ENCODE measurements at regions not wholly inside any gene's neighbourhood (a gene's known extent, or its start where the extent isn't known, plus 50 kb on each side); places are given as distances from the start of the nearest gene placed in this dataset.

DNA sequence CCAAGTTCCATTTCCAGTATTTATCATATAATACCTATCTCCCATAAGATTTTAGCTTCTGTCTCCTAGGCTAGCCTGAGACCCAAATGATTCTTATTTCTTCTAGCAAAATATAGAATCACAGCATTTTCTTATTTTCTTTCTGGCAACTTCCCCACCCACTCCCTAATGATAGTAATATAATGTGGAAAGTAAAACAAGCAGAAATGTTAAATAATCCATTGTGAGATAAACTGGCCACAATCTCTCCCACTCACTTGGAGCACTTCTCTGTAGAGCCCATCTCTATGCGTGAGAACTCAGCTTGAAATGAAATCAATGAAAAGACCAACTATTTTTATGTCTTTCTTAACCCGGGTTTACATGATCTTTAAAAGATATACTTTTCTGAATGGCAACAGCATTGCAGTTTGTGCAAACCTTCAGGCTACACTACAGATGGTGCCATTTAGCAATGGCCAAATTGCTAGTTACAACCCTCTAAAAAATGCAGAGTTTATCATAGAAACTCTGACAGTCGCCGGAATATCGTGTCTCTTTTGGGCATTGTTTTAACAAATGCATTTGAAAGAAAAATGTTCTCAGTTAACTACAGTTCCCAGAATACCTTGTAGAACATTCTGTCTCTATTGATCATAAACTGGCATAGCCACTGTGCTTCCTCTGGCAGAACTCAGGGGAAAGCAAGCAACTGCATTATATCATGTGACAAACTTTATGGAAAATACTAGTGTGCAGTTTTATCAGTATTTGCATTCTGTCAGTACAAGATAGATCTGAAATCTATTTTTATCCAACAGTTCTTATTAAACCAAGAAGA lies 1407.4 kb upstream of the ZEB2 start:
- no peaks in the 10 kb centered on the region for H3K4me1 ChIP-seq (ENCODE audit: control insufficient read depth, insufficient read depth, low read length)
- 82% methylated on average over 2 of the region's 5 CpGs for WGBS (ENCODE audit: insufficient coverage)
- no peaks in the 10 kb centered on the region for H3K9me3 ChIP-seq (ENCODE audit: control insufficient read depth, insufficient read depth, low read length)
- H3K27me3 ChIP-seq (ENCODE audit: control insufficient read depth, insufficient read depth, low read length) = no peaks in the 10 kb centered on the region
- H3K4me3 ChIP-seq (ENCODE audit: low read depth, low read length) = no peak overlapping the region
- H3K27ac ChIP-seq (ENCODE audit: low read depth, low read length) = no peak overlapping the region
- DNase-seq (ENCODE audit: low read depth in 4 of 6, low spot score in 6 of 6) = peak in 1 of 6 donors; percentile 67
- H3K36me3 ChIP-seq (ENCODE audit: control insufficient read depth, insufficient read depth, low read length) = no peaks in the 10 kb centered on the region

DNA sequence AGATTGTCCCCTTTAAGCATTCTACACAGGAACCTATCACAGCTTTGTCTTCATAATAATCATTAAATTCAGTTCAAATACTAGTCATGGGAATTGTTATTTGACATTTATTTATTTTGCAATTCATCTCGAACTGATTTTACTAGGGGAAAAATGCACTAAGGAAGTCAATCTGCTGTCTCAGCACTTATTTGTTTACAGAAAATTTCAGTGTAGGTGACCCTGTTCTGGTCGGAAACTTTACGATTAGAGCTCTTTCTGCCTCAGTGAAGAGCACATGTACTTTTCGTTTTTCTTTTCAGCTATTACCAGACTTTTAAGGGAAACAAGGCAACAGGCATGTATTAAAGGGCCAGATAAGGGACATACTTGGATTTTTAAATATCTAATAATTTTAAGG lies 1405.7 kb upstream of the ZEB2 start:
- Histone ChIP-seq H3K9me3 (ENCODE audit: control insufficient read depth, insufficient read depth, low read length) (no peaks in the 10 kb centered on the region), H3K4me3 (ENCODE audit: low read depth, low read length) (no peak overlapping the region), H3K36me3 (ENCODE audit: control insufficient read depth, insufficient read depth, low read length) (no peaks in the 10 kb centered on the region), H3K27me3 (ENCODE audit: control insufficient read depth, insufficient read depth, low read length) (no peaks in the 10 kb centered on the region), H3K27ac (ENCODE audit: low read depth, low read length) (no peak overlapping the region), H3K4me1 (ENCODE audit: control insufficient read depth, insufficient read depth, low read length) (no peaks in the 10 kb centered on the region)
- no peak for DNase-seq (ENCODE audit: low read depth in 4 of 6, low spot score in 6 of 6)
- WGBS (ENCODE audit: insufficient coverage) = 62% methylated on average over 2 of the region's 4 CpGs

- H3K27me3 ChIP-seq (ENCODE audit: control insufficient read depth, insufficient read depth, low read length) = no peaks in the 10 kb centered on the region
- peak overlapping the region; percentile 11 for H3K27ac ChIP-seq (ENCODE audit: low read depth, low read length)
- no peaks in the 10 kb centered on the region for H3K9me3 ChIP-seq (ENCODE audit: control insufficient read depth, insufficient read depth, low read length)
- no peaks in the 10 kb centered on the region for H3K36me3 ChIP-seq (ENCODE audit: control insufficient read depth, insufficient read depth, low read length)
- H3K4me3 ChIP-seq (ENCODE audit: low read depth, low read length) = no peak overlapping the region
- no peaks in the 10 kb centered on the region for H3K4me1 ChIP-seq (ENCODE audit: control insufficient read depth, insufficient read depth, low read length)
- DNase-seq (ENCODE audit: low read depth in 4 of 6, low spot score in 6 of 6) = no peak
- WGBS (ENCODE audit: insufficient coverage) = no CpG with 5 or more reads among the region's 2 CpGs
Measured at GRCh38 chr2:145919477-145919876, 1399.6 kb upstream of the ZEB2 start.

DNA sequence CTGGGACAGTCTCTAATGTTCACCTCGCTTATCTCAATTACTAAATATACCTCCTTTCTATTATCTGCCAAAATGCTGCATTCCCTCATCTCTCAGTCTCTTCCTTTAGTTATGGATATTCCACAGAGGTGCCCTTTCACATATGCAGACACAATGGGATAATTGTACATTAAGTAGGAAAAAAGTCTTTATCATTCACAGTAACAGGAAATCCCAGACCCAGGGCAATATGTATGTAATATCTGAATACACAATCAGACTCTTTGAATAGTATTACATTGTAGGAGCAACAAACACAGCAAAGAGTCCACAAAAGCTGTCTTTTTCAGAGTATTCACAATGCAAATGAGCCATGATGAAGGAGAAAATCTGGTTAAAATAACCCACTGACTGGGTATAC lies 1399.0 kb upstream of the ZEB2 start:
- peak in 1 of 6 donors; percentile 12 for DNase-seq (ENCODE audit: low read depth in 4 of 6, low spot score in 6 of 6)
- Histone ChIP-seq H3K27ac (ENCODE audit: low read depth, low read length) (peak overlapping the region; percentile 11), H3K4me1 (ENCODE audit: control insufficient read depth, insufficient read depth, low read length) (no peaks in the 10 kb centered on the region), H3K27me3 (ENCODE audit: control insufficient read depth, insufficient read depth, low read length) (no peaks in the 10 kb centered on the region), H3K4me3 (ENCODE audit: low read depth, low read length) (no peak overlapping the region), H3K9me3 (ENCODE audit: control insufficient read depth, insufficient read depth, low read length) (no peaks in the 10 kb centered on the region), H3K36me3 (ENCODE audit: control insufficient read depth, insufficient read depth, low read length) (no peaks in the 10 kb centered on the region)
- no CpG with 5 or more reads among the region's 1 CpG for WGBS (ENCODE audit: insufficient coverage)

DNA sequence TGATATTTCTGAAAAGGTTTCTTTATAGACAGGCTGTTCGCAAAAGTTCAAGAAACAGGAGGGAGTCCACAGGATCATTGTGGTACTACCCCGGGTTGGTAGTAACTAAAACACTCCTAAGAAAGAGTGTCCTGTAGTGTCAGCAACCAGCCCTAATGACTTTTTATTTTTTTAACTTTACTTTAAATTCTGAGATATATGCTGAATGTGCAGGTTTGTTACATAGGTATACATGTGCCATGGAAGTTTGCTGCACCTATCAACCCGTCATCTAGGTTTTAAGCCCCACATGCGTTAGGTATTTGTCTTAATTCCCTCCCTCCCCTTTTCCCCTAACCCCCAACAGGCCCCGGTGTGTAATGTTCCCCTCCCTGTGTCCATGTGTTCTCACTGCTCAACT lies 1396.9 kb upstream of the ZEB2 start:
- no peak for DNase-seq (ENCODE audit: low read depth in 4 of 6, low spot score in 6 of 6)
- H3K27me3 ChIP-seq (ENCODE audit: control insufficient read depth, insufficient read depth, low read length) = no peaks in the 10 kb centered on the region
- no peaks in the 10 kb centered on the region for H3K36me3 ChIP-seq (ENCODE audit: control insufficient read depth, insufficient read depth, low read length)
- no peak overlapping the region for H3K4me3 ChIP-seq (ENCODE audit: low read depth, low read length)
- H3K4me1 ChIP-seq (ENCODE audit: control insufficient read depth, insufficient read depth, low read length) = no peaks in the 10 kb centered on the region
- 100% methylated on average over 2 of the region's 5 CpGs for WGBS (ENCODE audit: insufficient coverage)
- no peak overlapping the region for H3K27ac ChIP-seq (ENCODE audit: low read depth, low read length)
- H3K9me3 ChIP-seq (ENCODE audit: control insufficient read depth, insufficient read depth, low read length) = no peaks in the 10 kb centered on the region

- no peaks in the 10 kb centered on the region for H3K27me3 ChIP-seq (ENCODE audit: control insufficient read depth, insufficient read depth, low read length)
- DNase-seq (ENCODE audit: low read depth in 4 of 6, low spot score in 6 of 6) = no peak
- no peaks in the 10 kb centered on the region for H3K4me1 ChIP-seq (ENCODE audit: control insufficient read depth, insufficient read depth, low read length)
- WGBS (ENCODE audit: insufficient coverage) = 81% methylated on average over 2 of the region's 4 CpGs
- H3K36me3 ChIP-seq (ENCODE audit: control insufficient read depth, insufficient read depth, low read length) = no peaks in the 10 kb centered on the region
- H3K9me3 ChIP-seq (ENCODE audit: control insufficient read depth, insufficient read depth, low read length) = no peaks in the 10 kb centered on the region
- H3K27ac ChIP-seq (ENCODE audit: low read depth, low read length) = no peak overlapping the region
- no peak overlapping the region for H3K4me3 ChIP-seq (ENCODE audit: low read depth, low read length)
Measured at GRCh38 chr2:145914716-145915115, 1394.8 kb upstream of the ZEB2 start.

DNA sequence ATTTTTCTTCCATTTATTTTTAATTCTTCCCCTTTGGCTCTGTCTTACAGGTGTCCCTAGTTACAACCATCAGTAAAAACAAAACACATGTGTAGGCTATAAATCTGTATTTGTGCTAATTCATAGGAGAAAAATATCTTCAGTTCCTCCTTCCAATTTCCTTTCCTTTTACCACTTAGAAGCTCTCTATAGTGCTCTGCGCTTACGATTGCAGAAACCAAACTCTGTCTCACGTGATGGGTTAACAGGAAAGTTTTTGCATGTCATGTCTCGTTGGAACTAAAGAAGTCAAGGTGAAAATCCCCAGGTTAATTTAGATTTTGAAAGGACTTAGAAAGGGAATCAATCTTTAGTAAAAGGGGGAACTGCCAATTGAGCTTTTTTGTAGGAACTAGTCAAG lies 1390.5 kb upstream of the ZEB2 start:
- WGBS (ENCODE audit: insufficient coverage) = no CpG with 5 or more reads among the region's 4 CpGs
- no peak for DNase-seq (ENCODE audit: low read depth in 4 of 6, low spot score in 6 of 6)
- no peaks in the 10 kb centered on the region for H3K27me3 ChIP-seq (ENCODE audit: control insufficient read depth, insufficient read depth, low read length)
- H3K27ac ChIP-seq (ENCODE audit: low read depth, low read length) = no peak overlapping the region
- H3K36me3 ChIP-seq (ENCODE audit: control insufficient read depth, insufficient read depth, low read length) = no peaks in the 10 kb centered on the region
- H3K9me3 ChIP-seq (ENCODE audit: control insufficient read depth, insufficient read depth, low read length) = no peaks in the 10 kb centered on the region
- H3K4me1 ChIP-seq (ENCODE audit: control insufficient read depth, insufficient read depth, low read length) = no peaks in the 10 kb centered on the region
- H3K4me3 ChIP-seq (ENCODE audit: low read depth, low read length) = no peak overlapping the region

DNA sequence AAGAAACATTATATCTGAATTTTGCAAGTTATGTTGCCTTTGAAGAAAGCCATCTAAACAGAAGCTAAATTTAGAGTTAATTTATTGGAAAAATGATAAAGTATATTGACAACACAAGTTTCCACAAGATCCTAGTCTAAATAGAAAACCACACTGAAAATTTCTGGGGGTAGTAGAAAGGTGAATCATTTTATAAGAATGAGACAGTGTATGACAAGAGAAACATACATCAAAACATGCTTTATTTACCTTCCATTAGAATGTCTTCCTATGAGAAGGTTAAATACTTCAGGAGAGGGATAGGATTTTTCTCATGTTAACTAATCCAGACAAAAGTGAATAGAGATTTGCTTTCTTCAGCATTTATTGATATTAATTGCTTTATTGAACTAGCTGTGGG lies 1389.8 kb upstream of the ZEB2 start:
- Histone ChIP-seq H3K36me3 (ENCODE audit: control insufficient read depth, insufficient read depth, low read length) (no peaks in the 10 kb centered on the region), H3K4me3 (ENCODE audit: low read depth, low read length) (no peak overlapping the region), H3K27me3 (ENCODE audit: control insufficient read depth, insufficient read depth, low read length) (no peaks in the 10 kb centered on the region), H3K9me3 (ENCODE audit: control insufficient read depth, insufficient read depth, low read length) (no peaks in the 10 kb centered on the region), H3K27ac (ENCODE audit: low read depth, low read length) (no peak overlapping the region), H3K4me1 (ENCODE audit: control insufficient read depth, insufficient read depth, low read length) (no peaks in the 10 kb centered on the region)
- no peak for DNase-seq (ENCODE audit: low read depth in 4 of 6, low spot score in 6 of 6)

DNA sequence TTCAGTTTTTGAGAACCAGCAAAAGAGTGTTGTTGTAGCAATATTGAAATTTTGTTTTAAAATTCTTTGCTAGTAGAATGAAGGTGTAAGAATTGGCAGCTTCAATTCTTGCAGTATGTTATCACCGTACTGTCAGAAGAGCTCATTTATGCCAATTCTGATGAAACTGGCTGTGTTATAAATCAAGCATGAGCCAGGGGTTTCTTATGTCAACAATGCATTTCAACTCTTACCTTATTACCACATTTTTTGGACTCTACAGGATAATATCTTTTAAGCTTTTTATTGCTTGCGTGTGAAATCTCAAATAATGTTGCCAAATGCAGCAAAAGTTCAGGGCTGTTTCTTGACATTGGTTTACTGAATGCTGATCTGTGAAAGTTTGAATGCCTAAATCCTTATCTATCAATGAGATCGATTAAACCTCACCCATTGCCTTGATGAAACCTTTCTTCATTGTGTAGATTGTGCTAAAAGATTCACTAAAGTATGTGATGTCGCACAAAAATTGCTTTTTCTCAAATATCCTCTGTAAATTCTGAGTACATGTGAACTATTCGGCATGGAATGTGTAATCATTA lies 1389.3 kb upstream of the ZEB2 start:
- H3K4me3 ChIP-seq (ENCODE audit: low read depth, low read length) = no peak overlapping the region
- no CpG with 5 or more reads among the region's 5 CpGs for WGBS (ENCODE audit: insufficient coverage)
- H3K9me3 ChIP-seq (ENCODE audit: control insufficient read depth, insufficient read depth, low read length) = no peaks in the 10 kb centered on the region
- no peaks in the 10 kb centered on the region for H3K4me1 ChIP-seq (ENCODE audit: control insufficient read depth, insufficient read depth, low read length)
- H3K27ac ChIP-seq (ENCODE audit: low read depth, low read length) = no peak overlapping the region
- no peaks in the 10 kb centered on the region for H3K36me3 ChIP-seq (ENCODE audit: control insufficient read depth, insufficient read depth, low read length)
- H3K27me3 ChIP-seq (ENCODE audit: control insufficient read depth, insufficient read depth, low read length) = no peaks in the 10 kb centered on the region
- no peak for DNase-seq (ENCODE audit: low read depth in 4 of 6, low spot score in 6 of 6)

DNA sequence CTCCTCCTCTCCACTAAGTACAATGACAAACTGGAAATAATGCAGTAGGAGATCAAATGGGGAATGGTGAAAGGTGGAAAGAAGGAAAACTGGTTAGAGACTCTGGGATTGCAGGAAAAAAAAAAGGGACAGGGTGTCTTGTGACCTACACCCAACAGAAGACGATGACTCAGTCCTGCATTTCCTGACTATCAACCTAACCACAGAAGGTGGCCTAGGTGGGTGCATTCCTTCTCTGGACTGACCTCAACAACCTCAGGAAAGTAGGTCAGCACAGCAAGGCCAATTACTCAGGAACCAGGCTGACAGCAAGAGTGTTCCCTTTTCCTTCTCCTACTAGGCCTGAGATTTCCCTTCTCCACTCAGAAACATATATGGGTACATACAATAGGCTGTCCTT lies 1386.4 kb upstream of the ZEB2 start:
- Histone ChIP-seq H3K9me3 (ENCODE audit: control insufficient read depth, insufficient read depth, low read length) (peaks cover 7% of the 10 kb centered on the region), H3K36me3 (ENCODE audit: control insufficient read depth, insufficient read depth, low read length) (no peaks in the 10 kb centered on the region), H3K4me3 (ENCODE audit: low read depth, low read length) (no peak overlapping the region), H3K27me3 (ENCODE audit: control insufficient read depth, insufficient read depth, low read length) (no peaks in the 10 kb centered on the region), H3K27ac (ENCODE audit: low read depth, low read length) (no peak overlapping the region), H3K4me1 (ENCODE audit: control insufficient read depth, insufficient read depth, low read length) (no peaks in the 10 kb centered on the region)
- no CpG with 5 or more reads among the region's 1 CpG for whole genome bisulfite sequencing (ENCODE audit: insufficient coverage)
- DNase-seq (ENCODE audit: low read depth in 4 of 6, low spot score in 6 of 6) = no peak
